Naive thymus-derived CD4-positive, alpha-beta T cell (primary cell): ENCODE measurements at regions not wholly inside any gene's neighbourhood (a gene's known extent, or its start where the extent isn't known, plus 50 kb on each side); places are given as distances from the start of the nearest gene placed in this dataset.
"Not testable (repeated sequence)": the region's sequence is repeated elsewhere in the genome, so short reads cannot be mapped to it uniquely, and the experiment has no call there.

Experiments used
- ATAC-seq: fragments of 150-1000 bp; cut with Tn5 transposase; 2 replicates; pipeline ENCODE4 v1.10.0; 2021; ENCODE audit warnings: mild to moderate bottlenecking, moderate library complexity
- CTCF ChIA-PET: fragments of 350-600 bp; sonication (Branson Sonifier 250); formaldehyde crosslinking; loops from one replicate; lab custom pipeline; 2021; ENCODE audit warnings: antibody characterized with exemption; lab: Charles Lee
- POLR2A ChIA-PET: fragments of 350-600 bp; sonication (Branson Sonifier 250); formaldehyde crosslinking; loops from one replicate; lab custom pipeline; 2021; ENCODE audit warnings: antibody characterized with exemption, inconsistent platforms; lab: Charles Lee
- DNase-seq, 9 donors: peaks; one replicate each; pipeline versions ENCODE4 v3.0.0 to v3.0.0-alpha.2; 2020 to 2022; ENCODE audit warnings: mixed read lengths in 1 of 9
- H3K27ac ChIP-seq: one replicate; pipeline ENCODE4 v1.7.0; 2013; ENCODE audit warnings: mild to moderate bottlenecking, low read depth, low read length, moderate library complexity
- H3K27me3 ChIP-seq, 2 donors: one replicate each; pipeline ENCODE4 v1.7.0; 2013; ENCODE audit warnings: low read length in 2 of 2, mild to moderate bottlenecking in 2 of 2, moderate library complexity in 2 of 2; ENCODE audit not compliant: control insufficient read depth in 2 of 2, insufficient read depth in 2 of 2
- H3K36me3 ChIP-seq, 3 experiments: 1 replicate in 2 of 3; 2 replicates in 1 of 3; pipeline ENCODE4 v1.7.0; 2013; ENCODE audit warnings: low read length in 3 of 3, mild to moderate bottlenecking in 3 of 3, moderate library complexity in 1 of 3; ENCODE audit not compliant: insufficient read depth in 3 of 3, control insufficient read depth in 2 of 3
- H3K4me1 ChIP-seq, 2 donors: one replicate each; pipeline ENCODE4 v1.7.0; 2013; ENCODE audit warnings: low read length in 2 of 2, mild to moderate bottlenecking in 2 of 2, moderate library complexity in 1 of 2; ENCODE audit not compliant: control insufficient read depth in 2 of 2, insufficient read depth in 2 of 2
- H3K4me3 ChIP-seq: 2 replicates; pipeline ENCODE4 v1.7.0; 2013; ENCODE audit warnings: mild to moderate bottlenecking, low read length
- H3K9me3 ChIP-seq, 3 experiments: 1 replicate in 2 of 3; 2 replicates in 1 of 3; pipeline ENCODE4 v1.7.0; 2013; ENCODE audit warnings: low read length in 3 of 3; ENCODE audit not compliant: control insufficient read depth in 2 of 3
- H3K27ac Mint-ChIP-seq, 9 donors: one replicate each; pipeline ENCODE4 v1.8.0; 2020 to 2022; ENCODE audit warnings: mixed read lengths in 9 of 9, mild to moderate bottlenecking in 8 of 9, moderate library complexity in 5 of 9, inconsistent platforms in 2 of 9
- H3K27me3 Mint-ChIP-seq, 5 donors: one replicate each; pipeline ENCODE4 v1.8.0; 2021 to 2022; ENCODE audit warnings: mixed read lengths in 5 of 5, mild to moderate bottlenecking in 1 of 5
- H3K36me3 Mint-ChIP-seq, 5 donors: one replicate each; pipeline ENCODE4 v1.8.0; 2020 to 2022; ENCODE audit warnings: mixed read lengths in 5 of 5, mild to moderate bottlenecking in 3 of 5, inconsistent platforms in 1 of 5
- H3K4me1 Mint-ChIP-seq, 7 donors: one replicate each; pipeline ENCODE4 v1.8.0; 2020 to 2022; ENCODE audit warnings: mixed read lengths in 7 of 7, mild to moderate bottlenecking in 3 of 7, inconsistent platforms in 1 of 7
- H3K4me3 Mint-ChIP-seq, 10 donors: one replicate each; pipeline ENCODE4 v1.8.0; 2020 to 2022; ENCODE audit warnings: mild to moderate bottlenecking in 10 of 10, mixed read lengths in 10 of 10, moderate library complexity in 6 of 10, inconsistent platforms in 2 of 10
- H3K9me3 Mint-ChIP-seq, 11 donors: one replicate each; pipeline ENCODE4 v1.8.0; 2020 to 2022; ENCODE audit warnings: mixed read lengths in 11 of 11, mild to moderate bottlenecking in 4 of 11, inconsistent platforms in 1 of 11, moderate library complexity in 1 of 11
- intact Hi-C, 2 donors: fragments of 100-400 bp; cut with micrococcal nuclease; formaldehyde crosslinking; loops; one replicate each; pipeline ENCODE4 v1.15.1; 2023

DNA sequence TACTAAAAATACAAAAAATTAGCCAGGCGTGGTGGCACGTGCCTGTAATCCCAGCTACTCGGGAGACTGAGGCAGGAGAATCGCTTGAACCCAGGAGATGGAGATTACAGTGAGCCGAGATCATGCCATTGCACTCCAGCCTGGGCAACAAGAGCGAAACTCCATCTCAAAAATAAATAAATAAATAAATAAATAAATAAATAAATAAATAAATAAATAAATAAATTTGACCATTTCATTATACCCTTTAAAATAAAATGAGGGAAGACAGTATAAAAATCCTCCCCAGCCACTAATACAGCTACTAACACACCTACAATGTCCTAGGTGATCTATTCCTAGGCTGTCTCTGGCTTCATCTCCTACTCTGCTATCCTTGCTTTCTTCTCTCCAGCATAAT lies 562.8 kb downstream of the ZBBX start:
- H3K4me3 ChIP-seq, H3K4me1 ChIP-seq, H3K9me3 ChIP-seq, CTCF ChIA-PET, H3K4me1 Mint-ChIP-seq, ATAC-seq, H3K36me3 ChIP-seq, POLR2A ChIA-PET, H3K27ac Mint-ChIP-seq, H3K27me3 Mint-ChIP-seq, DNase-seq, H3K4me3 Mint-ChIP-seq, intact Hi-C loops, H3K27ac ChIP-seq, H3K27me3 ChIP-seq, H3K36me3 Mint-ChIP-seq: not testable (repeated sequence)
- H3K9me3 Mint-ChIP-seq = peaks cover 0 to 12% (median 4%) of the 10 kb centered on the region in 11 donors

DNA sequence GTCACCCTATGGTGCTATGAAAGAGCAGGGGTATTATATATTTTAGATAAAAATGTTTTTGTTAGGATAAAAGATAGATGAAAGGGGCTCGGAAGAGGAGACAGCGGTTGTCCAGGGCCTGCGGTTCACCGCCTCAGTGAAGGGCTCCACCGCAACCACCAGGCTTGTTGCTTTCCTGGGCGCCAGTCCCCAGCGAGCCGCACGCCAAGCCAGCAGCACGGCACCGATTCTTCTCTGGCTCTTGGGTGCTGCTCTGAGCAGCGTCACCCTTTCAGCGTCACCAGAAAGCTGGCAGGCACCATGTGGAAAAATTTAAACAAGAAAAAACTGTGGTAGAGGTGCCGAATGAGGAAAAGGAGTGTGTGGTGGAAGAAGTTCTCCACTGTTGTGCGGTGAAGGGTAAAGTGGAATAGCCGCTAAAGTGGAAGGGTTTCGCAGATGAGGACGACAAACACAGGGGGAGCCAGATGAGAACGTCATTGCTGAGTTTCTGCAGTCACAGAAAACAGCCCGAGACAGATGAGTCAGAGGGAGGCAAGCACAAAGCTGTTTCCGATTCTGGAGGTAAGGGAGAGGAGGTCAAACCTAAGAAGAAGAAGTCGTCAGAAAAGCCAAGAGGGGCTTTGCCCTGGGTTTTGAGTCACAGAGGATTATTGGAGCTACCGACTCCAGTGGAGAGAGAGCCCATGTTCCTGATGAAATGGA lies 569.2 kb downstream of the ZBBX start:
- H3K4me1 ChIP-seq = no peaks in the 10 kb centered on the region
- intact Hi-C loops = no loop called here
- H3K9me3 ChIP-seq = no peaks in the 10 kb centered on the region
- H3K27ac Mint-ChIP-seq = no peak overlapping the region
- POLR2A ChIA-PET = no interaction called here
- ATAC-seq (no peak), DNase-seq (no peak)
- peaks cover 0 to 42% (median 8%) of the 10 kb centered on the region in 11 donors for H3K9me3 Mint-ChIP-seq
- no peaks in the 10 kb centered on the region for H3K36me3 Mint-ChIP-seq
- H3K27ac ChIP-seq = no peak overlapping the region
- H3K4me1 Mint-ChIP-seq = no peaks in the 10 kb centered on the region
- CTCF ChIA-PET = interaction anchor here (0.8 kb wide), 1 partner anchor 28 kb away, joined by 3 read pairs; no protein-coding TSS in a partner anchor
- H3K4me3 ChIP-seq = no peak overlapping the region
- no peaks in the 10 kb centered on the region for H3K36me3 ChIP-seq
- H3K4me3 Mint-ChIP-seq = no peak overlapping the region
- H3K27me3 Mint-ChIP-seq = no peaks in the 10 kb centered on the region
- no peaks in the 10 kb centered on the region for H3K27me3 ChIP-seq

DNA sequence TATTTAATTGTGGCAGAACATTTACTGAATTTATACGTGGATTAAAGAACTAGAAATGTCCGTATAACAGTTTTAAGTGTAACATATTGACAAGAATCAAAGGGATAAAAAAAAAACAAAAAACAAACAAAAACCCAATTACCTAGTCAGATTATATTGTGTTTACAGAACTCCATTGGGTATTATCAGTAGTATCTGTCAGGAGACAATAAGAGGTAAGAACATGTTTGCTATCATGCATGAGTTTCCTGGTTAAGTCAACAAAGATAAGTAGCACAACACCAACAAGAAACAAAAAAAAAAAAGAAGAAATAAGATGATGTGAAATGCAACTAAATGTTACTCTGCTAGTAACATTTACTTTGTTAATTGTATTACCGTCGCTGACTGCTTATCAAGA lies 570.6 kb downstream of the ZBBX start:
- H3K4me1 ChIP-seq = no peaks in the 10 kb centered on the region
- intact Hi-C loops = no loop called here
- no peak overlapping the region for H3K27ac ChIP-seq
- ATAC-seq = no peak
- H3K4me3 ChIP-seq = no peak overlapping the region
- H3K9me3 ChIP-seq = peaks cover 0 to 7% (median 0%) of the 10 kb centered on the region in 3 experiments
- Mint-ChIP-seq H3K4me1 (no peaks in the 10 kb centered on the region), H3K27ac (no peak overlapping the region), H3K9me3 (peaks cover 1 to 39% (median 8%) of the 10 kb centered on the region in 11 donors), H3K27me3 (no peaks in the 10 kb centered on the region), H3K4me3 (no peak overlapping the region), H3K36me3 (no peaks in the 10 kb centered on the region)
- no peak for DNase-seq
- POLR2A ChIA-PET = no interaction called here
- H3K36me3 ChIP-seq = no peaks in the 10 kb centered on the region
- CTCF ChIA-PET = no interaction called here
- H3K27me3 ChIP-seq = no peaks in the 10 kb centered on the region

DNA sequence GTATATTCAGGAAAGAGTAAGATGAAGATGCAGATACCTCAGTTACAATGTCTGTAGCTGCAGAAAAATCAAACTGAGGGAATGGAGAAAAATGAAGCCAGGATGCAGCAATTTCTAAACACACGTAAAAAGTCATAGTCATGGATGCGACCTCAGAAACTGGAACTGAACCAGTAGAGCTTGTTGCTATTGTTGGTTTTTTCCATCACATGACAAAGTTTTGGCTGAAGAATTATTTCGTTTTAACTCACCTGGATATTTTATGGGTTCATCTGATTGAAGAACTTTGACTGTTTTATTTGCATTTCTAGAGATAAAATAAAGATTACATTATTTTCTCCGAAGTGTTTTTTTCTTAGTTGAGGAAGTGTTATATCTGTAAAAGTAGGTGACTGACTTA lies 591.2 kb downstream of the ZBBX start:
- Mint-ChIP-seq H3K27ac (no peak overlapping the region), H3K9me3 (peaks cover 0 to 10% (median 5%) of the 10 kb centered on the region in 11 donors), H3K27me3 (no peaks in the 10 kb centered on the region), H3K4me3 (no peak overlapping the region), H3K4me1 (no peaks in the 10 kb centered on the region), H3K36me3 (no peaks in the 10 kb centered on the region)
- DNase-seq (no peak), ATAC-seq (no peak)
- no peaks in the 10 kb centered on the region for H3K27me3 ChIP-seq
- no peaks in the 10 kb centered on the region for H3K9me3 ChIP-seq
- ChIA-PET CTCF (no interaction called here), POLR2A (no interaction called here)
- no peaks in the 10 kb centered on the region for H3K36me3 ChIP-seq
- intact Hi-C loops = no loop called here
- H3K4me1 ChIP-seq = no peaks in the 10 kb centered on the region
- no peak overlapping the region for H3K27ac ChIP-seq
- no peak overlapping the region for H3K4me3 ChIP-seq

DNA sequence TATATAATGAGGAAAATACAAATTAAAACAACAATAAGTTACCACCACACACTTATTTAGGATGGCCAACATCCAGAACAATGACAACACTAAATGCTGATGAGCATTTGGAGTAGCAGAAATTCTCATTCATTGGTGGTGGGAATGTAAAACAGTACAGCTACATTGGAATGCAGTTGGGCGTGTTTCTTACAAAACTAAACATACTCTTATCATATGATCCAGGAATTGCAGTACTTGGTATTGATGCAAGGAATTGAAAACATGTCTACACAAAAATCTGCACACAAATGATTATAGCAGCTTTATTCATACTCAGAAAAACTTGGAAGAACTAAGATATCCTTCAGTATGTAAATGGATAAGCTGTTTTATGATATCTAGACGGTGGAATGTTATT lies 594.2 kb downstream of the ZBBX start:
- no peak overlapping the region for H3K27ac Mint-ChIP-seq
- H3K9me3 Mint-ChIP-seq = peaks cover 5 to 23% (median 14%) of the 10 kb centered on the region in 11 donors
- Histone ChIP-seq H3K27me3 (no peaks in the 10 kb centered on the region), H3K27ac (no peak overlapping the region), H3K9me3 (peaks cover 0 to 7% (median 0%) of the 10 kb centered on the region in 3 experiments), H3K36me3 (no peaks in the 10 kb centered on the region), H3K4me3 (no peak overlapping the region), H3K4me1 (no peaks in the 10 kb centered on the region)
- ChIA-PET POLR2A (no interaction called here), CTCF (no interaction called here)
- DNase-seq (no peak), ATAC-seq (no peak)
- intact Hi-C loops = no loop called here
- no peaks in the 10 kb centered on the region for H3K27me3 Mint-ChIP-seq
- H3K4me1 Mint-ChIP-seq = no peaks in the 10 kb centered on the region
- peaks cover 0 to 3% (median 0%) of the 10 kb centered on the region in 5 donors for H3K36me3 Mint-ChIP-seq
- no peak overlapping the region for H3K4me3 Mint-ChIP-seq

DNA sequence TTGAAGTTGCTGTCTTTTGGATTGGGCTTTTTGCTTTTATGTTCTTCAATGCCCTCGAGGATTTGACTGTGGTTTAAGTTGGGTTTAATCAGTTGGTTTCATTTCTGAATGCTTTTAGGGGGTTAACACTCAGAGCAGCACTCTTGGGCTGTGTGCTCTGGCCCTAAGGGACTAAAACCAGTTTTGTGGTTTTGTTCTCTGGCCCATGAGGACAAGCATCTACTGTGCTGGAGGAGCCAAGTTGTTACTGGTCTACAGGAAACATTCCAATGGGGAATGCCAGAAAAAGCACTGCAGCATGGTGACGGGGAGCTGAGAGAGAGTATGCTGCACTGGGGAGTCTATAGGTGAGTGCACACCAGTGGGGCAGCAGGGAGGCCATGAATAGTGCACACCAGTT lies 596.9 kb downstream of the ZBBX start:
- ChIA-PET CTCF (no interaction called here), POLR2A (no interaction called here)
- Histone ChIP-seq H3K4me3 (no peak overlapping the region), H3K4me1 (no peaks in the 10 kb centered on the region), H3K27ac (no peak overlapping the region), H3K36me3 (no peaks in the 10 kb centered on the region), H3K27me3 (no peaks in the 10 kb centered on the region), H3K9me3 (peaks cover 0 to 7% (median 4%) of the 10 kb centered on the region in 3 experiments)
- no peaks in the 10 kb centered on the region for H3K4me1 Mint-ChIP-seq
- ATAC-seq (no peak), DNase-seq (no peak)
- intact Hi-C loops = no loop called here
- H3K9me3 Mint-ChIP-seq = peaks cover under 1 to 25% (median 16%) of the 10 kb centered on the region in 11 donors
- H3K4me3 Mint-ChIP-seq = no peak overlapping the region
- peaks cover 0 to 3% (median 0%) of the 10 kb centered on the region in 5 donors for H3K36me3 Mint-ChIP-seq
- H3K27me3 Mint-ChIP-seq = no peaks in the 10 kb centered on the region
- H3K27ac Mint-ChIP-seq = no peak overlapping the region

DNA sequence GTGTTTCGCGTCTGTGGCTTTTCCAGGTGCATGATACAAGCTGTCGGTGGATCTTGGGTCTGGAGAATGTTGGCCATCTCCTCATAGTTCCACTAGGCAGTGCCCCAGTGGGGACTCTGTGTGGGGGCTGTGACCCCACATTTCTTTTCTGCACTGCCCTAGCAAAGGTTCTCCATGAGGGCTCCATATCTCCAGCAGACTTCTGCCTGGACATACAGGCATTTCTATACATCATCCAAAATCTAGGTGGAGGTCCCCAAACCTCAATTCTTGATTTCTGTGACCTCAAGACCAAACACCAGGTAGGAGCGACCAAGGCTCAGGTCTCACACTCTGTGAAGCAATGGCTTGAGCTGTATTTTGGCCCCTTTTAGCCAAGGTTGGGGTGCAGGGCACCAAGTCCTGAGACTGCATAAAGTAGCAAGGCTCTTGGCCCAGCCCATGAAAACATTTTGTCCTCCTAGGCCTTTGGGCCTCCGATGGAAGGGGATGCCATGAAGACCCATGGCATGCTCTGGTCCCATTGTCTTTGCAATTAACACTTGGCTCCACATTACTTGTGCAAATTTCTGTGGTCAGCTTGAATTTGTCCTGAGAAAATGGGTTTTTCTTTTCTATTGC lies 615.3 kb downstream of the ZBBX start:
- no peak overlapping the region for H3K4me3 ChIP-seq
- H3K4me1 Mint-ChIP-seq = no peaks in the 10 kb centered on the region
- no peaks in the 10 kb centered on the region for H3K27me3 ChIP-seq
- H3K27ac ChIP-seq = no peak overlapping the region
- intact Hi-C loops = no loop called here
- no peaks in the 10 kb centered on the region for H3K4me1 ChIP-seq
- ChIA-PET POLR2A (no interaction called here), CTCF (no interaction called here)
- peaks cover 0 to 6% (median 0%) of the 10 kb centered on the region in 5 donors for H3K36me3 Mint-ChIP-seq
- no peak for ATAC-seq
- H3K4me3 Mint-ChIP-seq = no peak overlapping the region
- H3K27ac Mint-ChIP-seq = no peak overlapping the region
- DNase-seq = no peak
- no peaks in the 10 kb centered on the region for H3K36me3 ChIP-seq
- no peaks in the 10 kb centered on the region for H3K27me3 Mint-ChIP-seq
- H3K9me3 ChIP-seq = no peaks in the 10 kb centered on the region
- H3K9me3 Mint-ChIP-seq = peaks cover 3 to 22% (median 11%) of the 10 kb centered on the region in 11 donors
